MG63 (cell line): ENCODE measurements at regions not wholly inside any gene's neighbourhood (a gene's known extent, or its start where the extent isn't known, plus 50 kb on each side); places are given as distances from the start of the nearest gene placed in this dataset.
"Not testable (repeated sequence)": the region's sequence is repeated elsewhere in the genome, so short reads cannot be mapped to it uniquely, and the experiment has no call there.

ENCODE experiments used
- DNase-seq: peaks from one replicate; pipeline ENCODE4 v3.0.0-alpha.2; 2020
- H3K27me3 ChIP-seq: fragments of 250-450 bp; sonication (Bioruptor Pico); 2 replicates; pipeline ENCODE4 v1.5.1; 2020; ENCODE audit warnings: mild to moderate bottlenecking, moderate library complexity
- H3K36me3 ChIP-seq: fragments of 250-450 bp; sonication (Bioruptor Pico); 2 replicates; pipeline ENCODE4 v1.5.1; 2020; ENCODE audit warnings: mild to moderate bottlenecking, moderate library complexity
- H3K4me3 ChIP-seq: fragments of 250-450 bp; sonication (Bioruptor Pico); 2 replicates; pipeline ENCODE4 v1.5.1; 2020; ENCODE audit warnings: mild to moderate bottlenecking, moderate library complexity
- H3K9me3 ChIP-seq: fragments of 250-450 bp; sonication (Bioruptor Pico); 2 replicates; pipeline ENCODE4 v1.5.1; 2020; ENCODE audit warnings: mild to moderate bottlenecking, moderate library complexity

DNA sequence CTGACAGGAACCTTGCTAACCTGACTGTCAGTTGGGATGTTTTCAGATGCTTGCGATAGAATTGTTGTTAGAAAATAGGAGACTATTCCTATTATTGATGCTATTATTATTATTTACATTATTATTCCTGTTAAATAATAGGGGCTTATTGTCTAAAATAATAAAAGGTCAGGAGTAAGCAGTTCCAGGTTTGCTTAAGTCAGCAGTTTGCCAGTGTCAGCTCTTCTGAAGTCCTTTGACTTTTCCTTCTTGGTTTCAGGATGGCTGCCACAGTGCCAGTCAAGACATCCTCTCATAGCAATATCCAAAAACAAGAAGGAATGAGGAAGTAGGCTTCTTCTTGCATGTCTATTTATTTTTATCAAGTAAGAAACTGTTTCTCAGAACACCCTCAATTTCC is 141.7 kb upstream of the MARCHF11 start:
- Histone ChIP-seq H3K27me3 (peaks cover 34% of the 10 kb centered on the region), H3K4me3 (no peak overlapping the region), H3K9me3 (no peaks in the 10 kb centered on the region; the same call in 1 of the 2 replicates), H3K36me3 (no peaks in the 10 kb centered on the region)
- DNase-seq = no peak

DNA sequence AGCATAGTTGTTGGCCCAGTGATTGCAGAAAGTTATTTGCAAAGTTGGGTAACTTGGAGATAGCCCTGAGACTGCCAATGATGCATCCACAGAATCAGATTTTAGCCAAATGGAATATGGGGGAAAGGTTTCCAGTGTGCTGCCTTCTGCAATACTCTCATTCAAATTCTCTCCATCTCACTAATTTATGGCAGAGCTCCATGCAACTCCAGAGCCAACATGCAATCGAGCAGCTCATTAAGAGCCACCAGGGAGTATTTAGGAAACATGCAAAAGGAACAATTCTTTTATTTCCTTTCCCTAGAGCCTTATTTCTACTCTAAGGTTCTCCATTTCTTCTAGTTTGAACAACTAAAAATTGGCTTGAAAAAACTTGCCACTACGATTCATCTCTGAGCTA is 135.9 kb upstream of the MARCHF11 start:
- Histone ChIP-seq H3K9me3 (no peaks in the 10 kb centered on the region; the same call in 1 of the 2 replicates), H3K4me3 (no peak overlapping the region), H3K27me3 (peaks cover 27% of the 10 kb centered on the region), H3K36me3 (no peaks in the 10 kb centered on the region)
- DNase-seq = no peak

DNA sequence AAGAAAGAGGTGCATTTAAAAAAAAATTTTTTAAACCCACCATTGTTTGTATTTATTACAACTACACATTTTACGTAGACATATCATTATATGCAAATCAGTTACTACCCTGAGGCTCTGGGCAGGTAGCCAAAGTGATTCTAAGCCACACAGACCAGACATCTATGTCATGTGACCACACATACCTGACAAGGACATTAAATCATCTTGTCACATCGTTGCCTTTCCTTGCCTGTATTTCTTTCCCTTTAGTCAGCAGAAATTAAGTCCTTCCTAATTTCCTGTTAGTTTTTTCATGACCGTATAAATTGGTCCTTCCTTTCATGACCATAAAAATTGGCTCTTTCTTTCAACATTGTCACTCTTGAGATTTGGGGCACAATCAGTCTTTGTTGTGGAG is 134.2 kb upstream of the MARCHF11 start:
- DNase-seq = no peak
- Histone ChIP-seq H3K36me3 (no peaks in the 10 kb centered on the region), H3K4me3 (no peak overlapping the region), H3K27me3 (peaks cover 27% of the 10 kb centered on the region), H3K9me3 (no peaks in the 10 kb centered on the region; the same call in 1 of the 2 replicates)

DNA sequence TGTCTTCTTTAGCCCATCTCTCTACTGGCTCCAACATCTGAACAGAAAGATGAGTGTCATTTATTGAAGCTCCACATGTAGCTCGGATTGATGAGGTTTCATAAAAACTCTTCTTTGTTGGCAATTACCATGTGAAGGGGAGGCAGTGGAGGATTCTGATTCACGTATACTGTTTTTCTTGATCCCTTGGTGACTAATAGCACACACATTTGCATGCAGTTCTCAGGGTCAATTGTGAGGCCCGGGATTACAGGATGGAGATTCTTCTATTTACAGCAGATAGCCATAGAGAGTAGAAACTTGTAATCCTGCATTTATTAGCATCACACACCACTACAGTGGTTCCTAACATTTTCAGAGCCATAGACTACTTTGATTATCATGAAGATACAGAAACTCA is 133.2 kb upstream of the MARCHF11 start:
- Histone ChIP-seq H3K9me3 (no peaks in the 10 kb centered on the region; the same call in 1 of the 2 replicates), H3K27me3 (peaks cover 26% of the 10 kb centered on the region), H3K4me3 (no peak overlapping the region), H3K36me3 (no peaks in the 10 kb centered on the region)
- no peak for DNase-seq

DNA sequence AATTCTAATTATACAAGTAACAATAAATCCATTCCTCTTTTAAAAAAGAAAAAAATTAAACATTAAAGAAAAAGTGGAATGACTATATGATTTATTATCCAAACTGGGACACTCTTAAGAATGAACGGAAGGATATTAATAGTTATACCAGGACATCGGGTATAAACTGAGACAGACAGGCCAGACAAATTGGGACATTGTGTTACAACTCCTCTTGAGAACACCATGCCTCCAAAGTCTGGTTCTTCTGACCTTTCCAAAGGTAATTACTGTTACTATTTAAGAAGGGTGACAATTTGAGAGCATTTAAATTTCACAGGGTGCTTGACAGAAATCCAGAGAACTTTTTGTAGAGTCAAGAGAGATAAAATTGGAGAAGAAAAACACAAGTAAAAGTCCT is 132.1 kb upstream of the MARCHF11 start:
- no peaks in the 10 kb centered on the region for H3K36me3 ChIP-seq
- no peak overlapping the region for H3K4me3 ChIP-seq
- no peak for DNase-seq
- peaks cover 22% of the 10 kb centered on the region for H3K27me3 ChIP-seq
- no peaks in the 10 kb centered on the region for H3K9me3 ChIP-seq

DNA sequence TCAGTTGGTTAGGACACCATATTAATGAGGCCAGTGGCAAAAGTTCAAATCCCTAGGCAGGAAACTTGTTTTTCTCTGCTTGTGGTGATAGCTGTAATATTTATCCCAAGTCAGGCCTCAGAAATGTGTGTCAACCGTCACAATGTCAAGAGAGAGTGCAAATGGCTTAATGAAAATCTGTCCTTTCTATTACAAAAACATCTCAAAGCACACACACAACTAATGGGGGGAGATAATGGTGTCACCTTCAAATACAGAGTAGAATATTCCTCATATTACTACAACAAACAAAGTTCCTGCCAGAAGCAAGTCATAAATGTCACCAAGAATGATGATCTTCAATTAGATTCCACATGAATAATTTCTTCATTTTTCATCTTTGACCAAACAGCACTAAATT is 127.2 kb upstream of the MARCHF11 start:
- H3K4me3 ChIP-seq = no peak overlapping the region
- H3K36me3 ChIP-seq = no peaks in the 10 kb centered on the region
- H3K27me3 ChIP-seq = peaks cover 26% of the 10 kb centered on the region
- no peak for DNase-seq
- no peaks in the 10 kb centered on the region for H3K9me3 ChIP-seq

DNA sequence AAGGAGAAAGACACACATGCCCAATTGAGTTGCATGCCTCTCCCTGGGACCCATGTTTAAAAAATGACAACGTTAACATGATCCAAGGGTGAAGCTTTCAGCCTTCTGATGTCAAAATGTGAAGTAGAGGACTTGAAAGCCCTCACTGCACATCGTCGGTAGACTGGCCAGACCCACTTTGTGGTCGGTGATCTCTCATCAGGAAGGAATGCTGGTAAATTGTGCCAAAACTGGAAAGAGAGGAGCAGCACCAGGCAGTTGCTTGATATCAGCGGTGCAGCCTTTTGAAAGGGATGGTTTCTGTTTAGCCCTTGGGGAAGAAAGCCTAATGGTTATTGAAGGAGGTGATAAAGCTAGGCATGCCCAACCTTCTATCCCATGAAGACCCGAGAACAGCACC is 125.3 kb upstream of the MARCHF11 start:
- peak; percentile 44 for DNase-seq
- Histone ChIP-seq H3K9me3 (no peaks in the 10 kb centered on the region), H3K4me3 (no peak overlapping the region), H3K27me3 (peaks cover 25% of the 10 kb centered on the region), H3K36me3 (no peaks in the 10 kb centered on the region)

DNA sequence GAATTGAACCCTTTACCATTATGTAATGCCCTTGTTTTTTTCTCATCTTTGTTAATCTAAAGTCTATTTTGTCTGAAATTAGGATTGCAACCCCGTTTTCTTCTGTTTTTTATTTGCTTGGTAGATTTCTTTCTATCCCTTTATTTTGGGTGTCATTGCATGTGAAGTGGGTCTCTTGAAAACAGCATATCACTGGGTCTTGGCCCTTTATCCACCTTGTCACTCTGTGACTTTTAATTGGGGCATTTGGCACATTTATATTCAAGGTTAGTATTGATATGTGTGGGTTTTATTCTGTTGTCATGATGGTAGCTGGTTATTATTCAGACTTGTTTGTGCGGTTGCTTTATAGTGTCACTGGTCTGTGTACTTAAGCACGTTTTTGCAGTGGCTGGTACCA is 117.4 kb upstream of the MARCHF11 start:
- no peak overlapping the region for H3K4me3 ChIP-seq
- H3K36me3 ChIP-seq = no peaks in the 10 kb centered on the region
- peaks cover 19% of the 10 kb centered on the region for H3K9me3 ChIP-seq
- H3K27me3 ChIP-seq = peaks cover 9% of the 10 kb centered on the region
- no peak for DNase-seq

DNA sequence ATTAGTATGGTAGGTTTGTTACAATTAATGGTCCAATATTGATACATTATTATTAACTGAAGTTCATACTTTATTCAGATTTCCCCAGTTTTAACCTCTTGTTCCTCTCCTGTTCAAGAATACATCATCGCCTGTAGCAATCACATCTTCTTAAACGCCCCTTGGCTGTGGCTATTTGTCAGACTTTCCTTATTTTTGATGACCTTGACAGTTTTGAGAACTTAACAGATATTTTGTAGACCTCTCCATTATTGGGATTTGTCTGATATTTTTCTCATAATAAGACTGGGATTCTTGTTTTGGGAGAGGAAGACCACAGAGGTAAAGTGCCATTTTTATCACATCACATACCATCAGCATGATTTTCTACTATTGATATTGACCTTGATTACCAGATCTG is 112.3 kb upstream of the MARCHF11 start:
- H3K4me3 ChIP-seq = no peak overlapping the region
- DNase-seq = no peak
- H3K27me3 ChIP-seq = peaks cover 10% of the 10 kb centered on the region; the same call in 1 of the 2 replicates
- H3K36me3 ChIP-seq = no peaks in the 10 kb centered on the region
- H3K9me3 ChIP-seq = peaks cover 8% of the 10 kb centered on the region

DNA sequence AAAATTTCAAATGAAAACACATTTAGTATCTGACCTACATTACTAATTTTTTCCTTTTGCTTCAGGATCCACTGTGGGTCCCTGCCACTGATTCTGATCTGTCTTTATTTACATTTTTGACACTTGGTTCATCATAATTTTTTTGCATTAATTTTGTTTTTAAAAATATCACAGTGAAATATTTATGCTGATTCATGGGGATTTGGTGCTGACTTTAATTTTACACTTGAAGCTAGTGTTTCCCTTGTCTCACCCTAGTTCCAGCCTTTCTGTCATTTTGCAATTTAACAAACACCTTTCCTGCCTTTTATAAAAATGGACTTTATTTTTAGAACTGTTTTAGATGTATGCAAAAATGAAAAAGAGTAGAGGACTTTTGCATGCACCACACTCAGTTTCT is 111.9 kb upstream of the MARCHF11 start:
- Histone ChIP-seq H3K36me3 (no peaks in the 10 kb centered on the region), H3K4me3 (no peak overlapping the region), H3K9me3 (peaks cover 4% of the 10 kb centered on the region), H3K27me3 (peaks cover 10% of the 10 kb centered on the region; the same call in 1 of the 2 replicates)
- DNase-seq = no peak

DNA sequence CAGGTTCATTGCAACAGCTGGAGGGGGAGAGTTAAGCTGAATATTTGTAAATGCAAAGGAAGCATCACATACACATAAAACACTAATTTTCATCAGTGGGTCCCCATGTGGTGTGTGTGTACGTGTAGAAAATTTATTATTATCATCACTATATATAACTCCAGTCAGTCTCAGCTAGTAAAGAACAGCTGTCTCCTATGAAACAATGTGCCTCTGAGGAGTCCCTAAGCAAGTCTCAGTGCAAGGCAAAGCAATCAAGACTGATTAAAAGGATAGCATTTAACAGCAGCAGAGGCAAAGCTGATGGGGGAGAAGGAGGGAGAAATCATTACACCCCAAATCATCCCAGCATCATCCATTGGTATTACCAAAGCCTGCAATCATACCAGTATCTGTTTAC is 104.2 kb upstream of the MARCHF11 start:
- H3K36me3 ChIP-seq = no peaks in the 10 kb centered on the region
- no peak overlapping the region for H3K4me3 ChIP-seq
- no peaks in the 10 kb centered on the region for H3K9me3 ChIP-seq
- DNase-seq = no peak
- H3K27me3 ChIP-seq = peaks cover 13% of the 10 kb centered on the region

DNA sequence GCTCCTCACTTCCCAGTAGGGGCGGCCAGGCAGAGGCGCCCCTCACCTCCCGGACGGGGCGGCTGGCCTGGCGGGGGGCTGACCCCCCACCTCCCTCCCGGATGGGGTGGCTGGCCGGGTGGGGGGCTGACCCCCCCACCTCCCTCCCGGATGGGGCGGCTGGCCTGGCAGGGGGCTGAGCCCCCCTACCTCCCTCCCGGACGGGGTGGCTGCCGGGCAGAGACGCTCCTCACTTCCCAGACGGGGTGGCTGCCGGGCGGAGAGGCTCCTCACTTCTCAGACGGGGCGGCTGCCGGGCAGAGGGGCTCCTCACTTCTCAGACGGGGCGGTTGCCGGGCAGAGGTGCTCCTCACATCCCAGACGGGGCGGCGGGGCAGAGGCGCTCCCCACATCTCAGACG is 97.3 kb upstream of the MARCHF11 start:
- not testable (repeated sequence) for H3K9me3 ChIP-seq, H3K27me3 ChIP-seq, H3K4me3 ChIP-seq, DNase-seq, H3K36me3 ChIP-seq

DNA sequence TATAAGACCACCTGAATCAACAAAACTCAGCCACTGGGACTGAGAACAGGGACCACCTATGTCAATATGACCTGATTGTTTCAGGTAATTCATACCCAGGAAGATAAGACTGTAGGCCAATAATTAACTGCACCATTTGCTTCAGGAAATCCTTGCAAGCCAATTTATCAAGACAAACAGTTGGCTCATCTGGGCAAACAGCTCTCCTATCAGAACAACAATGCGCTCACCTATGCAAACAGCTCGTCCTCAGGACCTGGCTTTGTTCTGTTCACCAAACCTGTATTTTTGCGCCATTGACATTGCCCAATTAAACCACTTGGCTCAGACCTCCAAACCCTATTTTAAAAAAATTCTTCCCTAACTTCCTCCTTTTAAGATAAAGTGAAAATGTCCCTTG is 92.3 kb upstream of the MARCHF11 start:
- H3K36me3 ChIP-seq = no peaks in the 10 kb centered on the region
- H3K4me3 ChIP-seq = no peak overlapping the region
- no peaks in the 10 kb centered on the region for H3K9me3 ChIP-seq
- peaks cover 13% of the 10 kb centered on the region for H3K27me3 ChIP-seq
- no peak for DNase-seq

DNA sequence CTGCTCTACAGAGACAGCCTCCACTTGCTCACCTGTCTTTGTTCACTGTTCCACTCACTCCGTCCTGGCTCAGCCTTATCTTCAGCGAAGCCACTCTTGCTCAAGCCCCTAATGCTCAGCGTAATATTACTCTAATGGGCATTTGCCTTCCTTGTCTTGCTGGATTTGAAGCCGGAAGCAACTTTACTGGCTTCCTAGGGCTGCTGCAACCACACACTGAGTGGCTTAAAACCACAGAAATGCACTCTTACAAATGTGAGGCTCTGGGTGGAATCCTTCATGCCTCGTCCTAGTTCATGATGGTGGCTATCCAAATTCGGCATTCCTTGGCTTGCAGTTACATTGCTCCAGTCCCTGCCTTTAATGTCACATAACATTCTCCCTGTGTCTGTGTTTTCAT is 85.5 kb upstream of the MARCHF11 start:
- Histone ChIP-seq H3K27me3 (peaks cover 5% of the 10 kb centered on the region; the same call in 1 of the 2 replicates), H3K36me3 (no peaks in the 10 kb centered on the region), H3K4me3 (no peak overlapping the region), H3K9me3 (no peaks in the 10 kb centered on the region)
- no peak for DNase-seq

DNA sequence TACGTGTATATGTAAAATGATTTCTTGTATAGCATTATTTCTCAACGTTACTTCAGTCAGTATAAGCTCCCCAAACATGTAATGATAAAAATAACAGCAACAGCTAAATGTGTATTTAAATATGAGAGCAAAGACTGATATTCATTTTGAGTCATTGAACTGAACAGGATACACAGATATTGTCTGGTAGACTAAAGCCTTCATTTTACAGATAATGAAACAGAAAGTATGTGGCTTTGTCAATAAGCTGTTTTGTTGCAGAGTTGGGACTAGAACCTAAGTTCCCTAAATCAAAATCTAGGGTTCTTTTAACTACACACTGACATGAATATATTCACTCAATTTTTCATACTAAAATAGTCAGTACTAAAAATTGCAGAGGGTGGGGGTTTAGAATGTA is 80.4 kb upstream of the MARCHF11 start:
- DNase-seq = no peak
- Histone ChIP-seq H3K27me3 (0 out of 2 replicates have a peak, but pooled peaks cover 2% of the 10 kb centered on the region), H3K9me3 (no peaks in the 10 kb centered on the region), H3K36me3 (no peaks in the 10 kb centered on the region), H3K4me3 (no peak overlapping the region)

DNA sequence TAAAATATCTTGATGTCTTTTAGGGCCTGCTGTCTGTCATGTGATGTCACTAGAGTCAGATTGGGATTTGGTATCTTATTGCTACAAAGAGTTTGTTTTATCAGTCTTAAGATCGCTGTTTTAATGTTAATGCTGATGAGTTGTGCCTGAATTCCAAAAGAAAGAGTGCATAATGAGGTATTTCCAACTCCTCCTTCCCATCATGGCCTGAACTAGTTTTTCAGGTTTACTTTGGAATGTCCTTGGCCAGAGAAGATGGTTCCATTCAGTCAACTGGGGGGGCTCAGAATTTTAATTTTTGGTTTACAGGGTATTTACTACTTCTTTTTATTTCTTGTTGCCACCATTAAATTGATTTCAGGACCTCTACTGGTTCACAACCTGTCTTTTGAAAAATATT is 74.3 kb upstream of the MARCHF11 start:
- no peak overlapping the region for H3K4me3 ChIP-seq
- no peak for DNase-seq
- no peaks in the 10 kb centered on the region; the same call in 1 of the 2 replicates for H3K27me3 ChIP-seq
- no peaks in the 10 kb centered on the region for H3K9me3 ChIP-seq
- no peaks in the 10 kb centered on the region for H3K36me3 ChIP-seq

DNA sequence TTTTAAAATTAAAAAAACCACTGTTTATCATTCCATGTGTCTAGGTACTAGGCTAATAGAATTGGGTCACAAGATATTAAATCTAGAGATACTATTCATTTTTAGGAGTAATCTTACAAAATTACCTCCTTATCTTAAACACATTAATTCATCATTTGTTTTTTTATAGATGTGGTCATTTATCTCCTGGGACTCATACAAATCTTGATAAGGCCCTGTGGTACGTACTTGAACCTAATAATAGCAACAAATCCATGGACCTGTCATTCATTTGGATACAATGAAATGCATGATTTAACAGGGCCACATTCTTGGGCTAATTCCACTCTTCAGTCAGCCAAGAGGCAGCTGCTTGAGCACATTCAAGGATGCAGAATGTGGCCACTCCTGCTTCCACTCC is 66.4 kb upstream of the MARCHF11 start:
- H3K27me3 ChIP-seq = peaks cover 10% of the 10 kb centered on the region
- no peaks in the 10 kb centered on the region for H3K36me3 ChIP-seq
- H3K9me3 ChIP-seq = no peaks in the 10 kb centered on the region
- H3K4me3 ChIP-seq = no peak overlapping the region
- DNase-seq = no peak

DNA sequence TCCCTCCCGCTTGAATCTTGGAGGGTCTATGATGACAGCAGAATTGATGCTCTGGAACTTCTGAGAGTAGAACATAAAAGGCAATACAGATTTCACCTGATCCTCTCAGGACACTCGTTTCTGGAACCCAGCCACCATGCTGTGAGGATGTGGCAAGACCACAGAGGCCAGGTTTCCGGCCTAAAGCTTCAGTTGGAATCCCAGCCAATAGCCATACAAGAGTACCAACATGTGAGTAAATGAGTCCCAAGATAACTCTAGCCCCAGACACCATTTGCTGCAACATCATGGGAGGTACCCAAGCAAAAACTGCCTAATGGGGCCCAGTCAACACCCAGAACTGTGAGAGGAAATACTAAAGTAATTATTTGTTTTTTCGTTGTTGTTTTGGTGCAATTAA is 65.7 kb upstream of the MARCHF11 start:
- Histone ChIP-seq H3K9me3 (no peaks in the 10 kb centered on the region), H3K27me3 (peaks cover 10% of the 10 kb centered on the region), H3K36me3 (no peaks in the 10 kb centered on the region), H3K4me3 (no peak overlapping the region)
- DNase-seq = no peak

DNA sequence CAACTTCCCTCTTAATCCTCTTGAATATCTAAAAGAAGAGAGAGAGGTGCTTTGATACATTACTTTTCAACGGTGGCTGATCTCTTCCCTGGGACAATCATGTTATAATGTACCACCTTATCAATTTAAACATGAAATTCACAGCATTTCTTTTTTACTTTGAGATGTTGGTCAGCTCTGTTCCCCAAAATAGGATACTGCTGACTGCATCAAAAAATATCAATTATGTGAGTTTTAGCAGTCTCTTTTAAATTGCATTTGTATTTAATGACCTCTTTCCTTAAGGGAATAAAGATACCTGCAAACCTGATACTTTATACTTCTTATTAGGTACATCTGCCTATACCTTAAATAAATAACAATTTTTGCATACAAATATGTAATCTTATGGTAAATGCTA is 58.4 kb upstream of the MARCHF11 start:
- Histone ChIP-seq H3K9me3 (no peaks in the 10 kb centered on the region), H3K27me3 (peaks cover 25% of the 10 kb centered on the region)
- DNase-seq = no peak

More for the DNA sequence above, 58.4 kb upstream of the MARCHF11 start:
- no peaks in the 10 kb centered on the region for H3K36me3 ChIP-seq
- no peak overlapping the region for H3K4me3 ChIP-seq
